Epithelial cell of proximal tubule (primary cell): ENCODE measurements at regions not wholly inside any gene's neighbourhood (a gene's known extent, or its start where the extent isn't known, plus 50 kb on each side); places are given as distances from the start of the nearest gene placed in this dataset.

Experiments
- DNase-seq: peaks from one replicate; pipeline ENCODE4 v3.0.0-alpha.2; 2011; ENCODE audit warnings: low read depth
- H3K4me3 ChIP-seq: 2 replicates; pipeline ENCODE4 v1.5.1; 2011; ENCODE audit warnings: low read depth, mild to moderate bottlenecking, low read length
- TF ChIP-seq, protein P1 (sequence below): conservative IDR thresholded peaks from 2 replicates; pipeline ENCODE4 v1.5.1; 2012; ENCODE audit warnings: low read depth, mild to moderate bottlenecking, low read length

- TF ChIP-seq, protein P1, sequence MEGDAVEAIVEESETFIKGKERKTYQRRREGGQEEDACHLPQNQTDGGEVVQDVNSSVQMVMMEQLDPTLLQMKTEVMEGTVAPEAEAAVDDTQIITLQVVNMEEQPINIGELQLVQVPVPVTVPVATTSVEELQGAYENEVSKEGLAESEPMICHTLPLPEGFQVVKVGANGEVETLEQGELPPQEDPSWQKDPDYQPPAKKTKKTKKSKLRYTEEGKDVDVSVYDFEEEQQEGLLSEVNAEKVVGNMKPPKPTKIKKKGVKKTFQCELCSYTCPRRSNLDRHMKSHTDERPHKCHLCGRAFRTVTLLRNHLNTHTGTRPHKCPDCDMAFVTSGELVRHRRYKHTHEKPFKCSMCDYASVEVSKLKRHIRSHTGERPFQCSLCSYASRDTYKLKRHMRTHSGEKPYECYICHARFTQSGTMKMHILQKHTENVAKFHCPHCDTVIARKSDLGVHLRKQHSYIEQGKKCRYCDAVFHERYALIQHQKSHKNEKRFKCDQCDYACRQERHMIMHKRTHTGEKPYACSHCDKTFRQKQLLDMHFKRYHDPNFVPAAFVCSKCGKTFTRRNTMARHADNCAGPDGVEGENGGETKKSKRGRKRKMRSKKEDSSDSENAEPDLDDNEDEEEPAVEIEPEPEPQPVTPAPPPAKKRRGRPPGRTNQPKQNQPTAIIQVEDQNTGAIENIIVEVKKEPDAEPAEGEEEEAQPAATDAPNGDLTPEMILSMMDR: no peak
- H3K4me3 ChIP-seq: no peak overlapping the region
- DNase-seq: no peak
These were observed 735.0 kb downstream of the BRD1 start for GRCh38 chr22:49092716-49093115.

GRCh38 chr22:49091917-49092545 lies 735.6 kb downstream of the BRD1 start:
- TF ChIP-seq, protein P1: no peak
- H3K4me3 ChIP-seq: no peak overlapping the region
- no peak for DNase-seq

DNA sequence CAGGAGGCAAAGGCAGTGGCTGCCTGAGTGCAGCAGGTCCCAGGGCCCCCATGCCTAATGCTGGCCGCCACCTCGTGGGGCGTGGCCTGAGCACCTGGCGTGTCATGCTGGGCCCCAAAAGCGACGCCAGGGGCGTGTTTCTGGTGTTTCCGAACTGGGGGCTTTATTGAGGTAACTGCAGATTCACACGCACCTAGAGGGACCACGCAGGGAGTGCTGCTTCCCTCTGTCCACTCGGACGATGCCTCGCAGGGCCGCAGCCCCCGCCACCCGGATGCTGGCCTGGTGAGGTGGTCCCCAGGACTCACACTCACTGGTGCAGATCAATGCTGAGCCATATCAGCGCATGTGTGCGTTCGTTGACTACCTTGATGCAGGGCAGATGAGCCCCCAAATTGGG lies 736.2 kb downstream of the BRD1 start:
- TF ChIP-seq, protein P1: no peak
- no peak overlapping the region for H3K4me3 ChIP-seq
- DNase-seq: no peak

- no peak for DNase-seq
- TF ChIP-seq, protein P1: no peak
- no peak overlapping the region for H3K4me3 ChIP-seq
These were observed 736.9 kb downstream of the BRD1 start for GRCh38 chr22:49090853-49091135.

- TF ChIP-seq, protein P1: no peak
- no peak for DNase-seq
- H3K4me3 ChIP-seq: no peak overlapping the region
These were observed 737.4 kb downstream of the BRD1 start for GRCh38 chr22:49090061-49090852.

DNA sequence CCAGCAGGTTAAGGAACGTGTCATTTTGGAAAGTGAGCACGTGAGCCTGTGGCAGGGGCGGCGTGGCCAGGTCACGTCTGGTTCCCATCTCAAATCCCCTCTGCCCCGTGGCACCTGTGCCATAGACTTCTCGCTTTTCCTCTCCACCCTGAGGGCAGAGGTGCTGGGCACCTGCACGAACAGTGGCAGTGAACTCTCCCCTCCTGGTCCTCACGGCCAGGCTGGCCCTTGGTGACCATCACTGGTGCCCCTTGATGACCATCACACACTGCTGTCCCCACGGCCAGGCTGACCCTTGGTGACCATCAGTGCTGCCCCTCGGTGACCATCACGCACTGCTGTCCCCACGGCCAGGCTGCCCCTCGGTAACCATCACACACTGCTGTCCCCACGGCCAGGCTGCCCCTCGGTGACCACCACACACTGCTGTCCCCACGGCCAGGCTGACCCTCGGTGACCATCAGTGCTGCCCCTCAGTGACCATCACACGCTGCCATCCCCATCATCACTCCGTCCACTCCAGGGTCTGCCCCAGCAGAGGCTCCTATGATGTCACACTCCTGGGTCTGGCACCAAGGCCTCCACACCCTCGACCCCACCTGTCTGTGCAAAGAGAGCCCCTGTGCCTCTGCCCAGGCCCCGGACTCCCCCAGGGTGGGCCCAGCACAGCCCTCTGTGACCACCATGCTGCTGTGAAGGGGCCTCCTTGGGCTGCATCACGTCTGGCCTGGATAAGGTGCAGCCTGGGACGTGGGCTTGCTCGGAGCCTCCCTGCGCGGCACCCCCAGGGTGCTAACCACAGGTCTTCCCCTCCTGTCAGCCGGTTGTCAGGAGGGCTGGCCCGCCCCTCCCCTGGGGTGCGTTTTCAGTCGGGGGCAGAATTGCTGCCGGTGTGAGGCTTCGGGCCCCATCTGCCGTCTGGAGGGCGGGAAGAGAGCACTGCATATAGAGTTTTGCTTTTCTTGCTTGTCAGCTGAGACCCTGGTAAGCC lies 738.6 kb downstream of the BRD1 start:
- DNase-seq: no peak
- TF ChIP-seq, protein P1: no peak
- no peak overlapping the region for H3K4me3 ChIP-seq
